ENCODE measurements at regions not wholly inside any gene's neighbourhood (a gene's known extent, or its start where the extent isn't known, plus 50 kb on each side); places are given as distances from the start of the nearest gene placed in this dataset.
"Not testable (repeated sequence)": the region's sequence is repeated elsewhere in the genome, so short reads cannot be mapped to it uniquely, and the experiment has no call there.

DNA sequence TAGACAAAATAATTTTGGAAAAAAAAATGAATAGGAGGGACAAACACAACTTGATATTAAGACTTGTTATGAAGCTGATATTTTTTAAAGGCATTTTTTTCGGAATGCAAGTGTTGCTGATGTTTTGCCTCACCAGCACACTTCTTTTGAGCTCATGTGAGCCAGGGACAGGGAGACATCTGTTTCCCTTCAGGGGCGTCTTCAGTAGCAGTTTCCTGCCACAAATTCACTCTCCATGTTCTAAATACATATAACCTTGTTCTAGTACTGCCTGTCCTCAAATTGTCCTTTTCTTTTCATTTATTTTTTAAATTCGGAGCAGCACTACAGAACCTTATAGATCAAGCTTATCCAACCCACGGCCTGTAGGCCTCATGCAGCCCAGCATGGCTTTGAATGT lies 316.0 kb upstream of the PAPPA start:
- TF ChIP-seq, protein P1, sequence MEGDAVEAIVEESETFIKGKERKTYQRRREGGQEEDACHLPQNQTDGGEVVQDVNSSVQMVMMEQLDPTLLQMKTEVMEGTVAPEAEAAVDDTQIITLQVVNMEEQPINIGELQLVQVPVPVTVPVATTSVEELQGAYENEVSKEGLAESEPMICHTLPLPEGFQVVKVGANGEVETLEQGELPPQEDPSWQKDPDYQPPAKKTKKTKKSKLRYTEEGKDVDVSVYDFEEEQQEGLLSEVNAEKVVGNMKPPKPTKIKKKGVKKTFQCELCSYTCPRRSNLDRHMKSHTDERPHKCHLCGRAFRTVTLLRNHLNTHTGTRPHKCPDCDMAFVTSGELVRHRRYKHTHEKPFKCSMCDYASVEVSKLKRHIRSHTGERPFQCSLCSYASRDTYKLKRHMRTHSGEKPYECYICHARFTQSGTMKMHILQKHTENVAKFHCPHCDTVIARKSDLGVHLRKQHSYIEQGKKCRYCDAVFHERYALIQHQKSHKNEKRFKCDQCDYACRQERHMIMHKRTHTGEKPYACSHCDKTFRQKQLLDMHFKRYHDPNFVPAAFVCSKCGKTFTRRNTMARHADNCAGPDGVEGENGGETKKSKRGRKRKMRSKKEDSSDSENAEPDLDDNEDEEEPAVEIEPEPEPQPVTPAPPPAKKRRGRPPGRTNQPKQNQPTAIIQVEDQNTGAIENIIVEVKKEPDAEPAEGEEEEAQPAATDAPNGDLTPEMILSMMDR (IDR thresholded peaks at IDR 0.05; ENCODE audit: poor library complexity, severe bottlenecking), result no peak
- Histone ChIP-seq H3K4me3 (ENCODE audit: severe bottlenecking) (no peak overlapping the region), H3K27me3 (ENCODE audit: insufficient read depth, poor library complexity, severe bottlenecking) (no peaks in the 10 kb centered on the region), H3K27ac (ENCODE audit: poor library complexity, severe bottlenecking) (no peak overlapping the region), H3K36me3 (ENCODE audit: low read depth) (no peaks in the 10 kb centered on the region), H3K4me1 (ENCODE audit: insufficient read depth, poor library complexity, severe bottlenecking) (no peaks in the 10 kb centered on the region), H3K9me3 (ENCODE audit: severe bottlenecking) (no peaks in the 10 kb centered on the region)
- ATAC-seq (ENCODE audit: low read depth) (no peak), DNase-seq (ENCODE audit: low spot score) (no peak)

DNA sequence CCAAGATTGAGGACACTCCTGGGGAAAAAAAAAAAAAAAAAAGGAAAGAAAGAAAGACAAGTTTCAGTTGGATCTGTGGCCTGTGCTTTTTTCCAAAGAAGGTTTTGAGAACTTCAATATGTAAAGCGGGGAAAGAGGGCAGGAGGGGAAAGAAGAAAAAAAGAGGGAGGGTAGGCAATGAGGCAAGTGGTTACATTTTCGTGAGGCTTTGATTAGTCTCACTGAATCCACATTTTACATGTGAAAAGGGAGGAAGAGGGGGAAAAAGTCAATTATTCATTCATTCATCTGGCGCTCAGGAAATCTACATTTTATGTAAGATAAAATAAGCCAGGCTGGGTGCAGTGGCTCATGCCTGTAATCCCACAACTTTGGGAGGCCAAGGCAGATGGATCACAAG lies 315.2 kb upstream of the PAPPA start:
- no peaks in the 10 kb centered on the region for H3K36me3 ChIP-seq (ENCODE audit: low read depth)
- no peak for ATAC-seq (ENCODE audit: low read depth)
- TF ChIP-seq, protein P1 (IDR thresholded peaks at IDR 0.05; ENCODE audit: poor library complexity, severe bottlenecking), result no peak
- H3K27me3 ChIP-seq (ENCODE audit: insufficient read depth, poor library complexity, severe bottlenecking), result no peaks in the 10 kb centered on the region
- no peak overlapping the region for H3K4me3 ChIP-seq (ENCODE audit: severe bottlenecking)
- H3K9me3 ChIP-seq (ENCODE audit: severe bottlenecking), result no peaks in the 10 kb centered on the region
- H3K4me1 ChIP-seq (ENCODE audit: insufficient read depth, poor library complexity, severe bottlenecking), result no peaks in the 10 kb centered on the region
- DNase-seq (ENCODE audit: low spot score), result no peak
- H3K27ac ChIP-seq (ENCODE audit: poor library complexity, severe bottlenecking), result no peak overlapping the region

DNA sequence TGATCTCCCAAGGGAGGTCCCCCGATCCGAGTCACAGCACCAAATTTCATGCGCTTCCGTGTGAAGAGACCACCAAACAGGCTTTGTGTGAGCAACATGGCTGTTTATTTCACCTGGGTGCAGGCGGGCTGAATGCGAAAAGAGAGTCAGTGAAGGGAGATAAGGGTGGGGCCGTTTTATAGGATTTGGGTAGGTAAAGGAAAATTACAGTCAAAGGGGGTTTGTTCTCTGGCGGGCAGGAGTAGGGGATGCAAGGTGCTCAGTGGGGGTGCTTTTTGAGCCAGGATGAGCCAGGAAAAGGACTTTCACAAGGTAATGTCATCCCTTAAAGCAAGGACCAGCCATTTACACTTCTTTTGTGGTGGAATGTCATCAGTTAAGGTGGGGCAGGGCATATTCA lies 309.2 kb upstream of the PAPPA start:
- ATAC-seq (ENCODE audit: low read depth); H3K36me3 ChIP-seq (ENCODE audit: low read depth); H3K27me3 ChIP-seq (ENCODE audit: insufficient read depth, poor library complexity, severe bottlenecking); H3K27ac ChIP-seq (ENCODE audit: poor library complexity, severe bottlenecking); H3K4me3 ChIP-seq (ENCODE audit: severe bottlenecking); DNase-seq (ENCODE audit: low spot score); H3K9me3 ChIP-seq (ENCODE audit: severe bottlenecking); H3K4me1 ChIP-seq (ENCODE audit: insufficient read depth, poor library complexity, severe bottlenecking): not testable (repeated sequence)

- peak; percentile 88 for ATAC-seq (ENCODE audit: low read depth)
- H3K27me3 ChIP-seq (ENCODE audit: insufficient read depth, poor library complexity, severe bottlenecking), result no peaks in the 10 kb centered on the region
- no peak for DNase-seq (ENCODE audit: low spot score)
- no peak overlapping the region for H3K4me3 ChIP-seq (ENCODE audit: severe bottlenecking)
- H3K4me1 ChIP-seq (ENCODE audit: insufficient read depth, poor library complexity, severe bottlenecking), result no peaks in the 10 kb centered on the region
- no peaks in the 10 kb centered on the region for H3K9me3 ChIP-seq (ENCODE audit: severe bottlenecking)
- TF ChIP-seq, protein P1 (IDR thresholded peaks at IDR 0.05; ENCODE audit: poor library complexity, severe bottlenecking), result no peak
- no peaks in the 10 kb centered on the region for H3K36me3 ChIP-seq (ENCODE audit: low read depth)
- no peak overlapping the region for H3K27ac ChIP-seq (ENCODE audit: poor library complexity, severe bottlenecking)
Measured at GRCh38 chr9:115845648-115846312, 307.8 kb upstream of the PAPPA start.

GRCh38 chr9:115847216-115847615 lies 306.4 kb upstream of the PAPPA start:
- no peaks in the 10 kb centered on the region for H3K9me3 ChIP-seq (ENCODE audit: severe bottlenecking)
- H3K4me3 ChIP-seq (ENCODE audit: severe bottlenecking), result no peak overlapping the region
- no peaks in the 10 kb centered on the region for H3K4me1 ChIP-seq (ENCODE audit: insufficient read depth, poor library complexity, severe bottlenecking)
- H3K27ac ChIP-seq (ENCODE audit: poor library complexity, severe bottlenecking), result no peak overlapping the region
- no peaks in the 10 kb centered on the region for H3K27me3 ChIP-seq (ENCODE audit: insufficient read depth, poor library complexity, severe bottlenecking)
- no peak for DNase-seq (ENCODE audit: low spot score)
- TF ChIP-seq, protein P1 (IDR thresholded peaks at IDR 0.05; ENCODE audit: poor library complexity, severe bottlenecking), result no peak
- no peaks in the 10 kb centered on the region for H3K36me3 ChIP-seq (ENCODE audit: low read depth)
- peak; percentile 55; the same call in 1 of the 3 replicates for ATAC-seq (ENCODE audit: low read depth)
